Large intestine (tissue), 3 donors: ENCODE measurements at regions not wholly inside any gene's neighbourhood (a gene's known extent, or its start where the extent isn't known, plus 50 kb on each side); places are given as distances from the start of the nearest gene placed in this dataset.
A peak's percentile ranks its signal among the peaks of the same experiment; 100 is the strongest.

Source experiments
- DNase-seq, 2 donors: peaks; one replicate each; pipeline versions ENCODE4 v3.0.0 to v3.0.0-alpha.2; 2013
- H3K27ac ChIP-seq: one replicate; pipeline ENCODE4 v1.5.1; 2013; ENCODE audit warnings: low read length
- H3K27me3 ChIP-seq: 2 replicates; pipeline ENCODE4 v1.6.1; 2013; ENCODE audit warnings: low read length; ENCODE audit not compliant: control insufficient read depth, insufficient read depth
- H3K36me3 ChIP-seq: 2 replicates; pipeline ENCODE4 v1.6.1; 2013; ENCODE audit warnings: low read length; ENCODE audit not compliant: control insufficient read depth, insufficient read depth
- H3K4me1 ChIP-seq: one replicate; pipeline ENCODE4 v1.6.1; 2013; ENCODE audit warnings: low read length; ENCODE audit not compliant: control insufficient read depth, insufficient read depth
- H3K4me3 ChIP-seq: one replicate; pipeline ENCODE4 v1.5.1; 2013; ENCODE audit warnings: low read length
- H3K9me3 ChIP-seq: one replicate; pipeline ENCODE4 v1.6.1; 2013; ENCODE audit warnings: mild to moderate bottlenecking, low read depth, low read length, moderate library complexity; ENCODE audit not compliant: control insufficient read depth
- WGBS: methylation state at CpG from one replicate; pipeline ENCODE4 v1.1.5; 2013; ENCODE audit warnings: low lambda C conversion rate; ENCODE audit not compliant: insufficient coverage; 5-methylcytosine and 5-hydroxymethylcytosine counted together

- Histone ChIP-seq H3K9me3 (no peaks in the 10 kb centered on the region), H3K4me1 (peaks cover 16% of the 10 kb centered on the region), H3K27me3 (no peaks in the 10 kb centered on the region), H3K4me3 (no peak overlapping the region), H3K27ac (peak overlapping the region; percentile 58), H3K36me3 (no peaks in the 10 kb centered on the region)
- DNase-seq: peak in 1 of 2 donors; percentile 67
- WGBS: no CpG with 5 or more reads among the region's 3 CpGs
Observed at GRCh38 chr14:34046799-34047520, 96.1 kb upstream of the EGLN3 start.

DNA sequence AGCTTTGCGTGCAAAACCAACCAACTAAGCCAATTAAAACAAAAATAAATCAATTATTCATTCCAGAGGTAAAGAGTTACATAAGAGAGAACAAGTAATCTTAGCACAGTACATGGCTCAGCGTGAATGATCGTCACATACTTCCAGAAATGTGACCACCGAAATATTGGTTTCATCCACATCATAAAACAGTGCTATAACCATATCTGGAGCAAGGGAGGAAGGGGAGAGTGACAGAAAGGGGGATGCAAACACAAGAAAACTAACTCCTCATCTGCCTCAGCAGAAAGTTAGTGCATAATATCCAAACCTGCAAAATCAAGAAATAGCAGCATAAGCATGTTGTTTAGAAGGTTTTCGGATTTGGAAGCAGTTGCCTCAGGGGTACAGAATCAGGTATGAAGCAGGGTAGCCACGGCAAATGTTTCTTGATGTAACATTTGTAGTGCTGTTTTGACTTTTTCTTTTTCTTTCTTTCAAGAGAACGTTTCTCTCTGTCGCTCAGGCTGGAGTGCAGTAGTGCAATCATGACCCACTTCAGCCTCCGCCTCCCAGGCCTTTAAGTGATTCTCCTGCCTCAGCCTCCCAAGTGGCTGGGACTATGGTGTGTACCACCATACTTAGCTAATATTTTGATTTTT lies 93.9 kb upstream of the EGLN3 start:
- H3K27ac ChIP-seq: no peak overlapping the region
- no CpG with 5 or more reads among the region's 9 CpGs for WGBS
- no peaks in the 10 kb centered on the region for H3K36me3 ChIP-seq
- H3K9me3 ChIP-seq: no peaks in the 10 kb centered on the region
- no peak for DNase-seq
- H3K4me1 ChIP-seq: peaks cover 16% of the 10 kb centered on the region
- no peaks in the 10 kb centered on the region for H3K27me3 ChIP-seq
- H3K4me3 ChIP-seq: no peak overlapping the region

DNA sequence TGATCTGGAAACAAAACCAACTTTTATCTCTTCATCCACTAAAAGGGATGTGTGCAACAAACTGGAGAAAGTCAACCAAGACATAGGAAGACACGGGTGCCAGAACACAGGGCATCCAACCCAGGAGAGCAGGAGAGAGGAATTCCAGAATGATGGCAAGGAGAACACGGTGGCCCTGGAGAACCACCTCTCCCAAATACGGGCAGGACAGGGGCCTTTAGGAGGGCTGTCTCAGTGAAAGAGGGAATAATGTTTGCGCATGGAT lies 93.4 kb upstream of the EGLN3 start:
- Histone ChIP-seq H3K4me3 (no peak overlapping the region), H3K27me3 (no peaks in the 10 kb centered on the region), H3K9me3 (no peaks in the 10 kb centered on the region), H3K4me1 (peaks cover 17% of the 10 kb centered on the region), H3K27ac (no peak overlapping the region), H3K36me3 (no peaks in the 10 kb centered on the region)
- DNase-seq: no peak
- WGBS: 100% methylated on average over 1 of the region's 4 CpGs

DNA sequence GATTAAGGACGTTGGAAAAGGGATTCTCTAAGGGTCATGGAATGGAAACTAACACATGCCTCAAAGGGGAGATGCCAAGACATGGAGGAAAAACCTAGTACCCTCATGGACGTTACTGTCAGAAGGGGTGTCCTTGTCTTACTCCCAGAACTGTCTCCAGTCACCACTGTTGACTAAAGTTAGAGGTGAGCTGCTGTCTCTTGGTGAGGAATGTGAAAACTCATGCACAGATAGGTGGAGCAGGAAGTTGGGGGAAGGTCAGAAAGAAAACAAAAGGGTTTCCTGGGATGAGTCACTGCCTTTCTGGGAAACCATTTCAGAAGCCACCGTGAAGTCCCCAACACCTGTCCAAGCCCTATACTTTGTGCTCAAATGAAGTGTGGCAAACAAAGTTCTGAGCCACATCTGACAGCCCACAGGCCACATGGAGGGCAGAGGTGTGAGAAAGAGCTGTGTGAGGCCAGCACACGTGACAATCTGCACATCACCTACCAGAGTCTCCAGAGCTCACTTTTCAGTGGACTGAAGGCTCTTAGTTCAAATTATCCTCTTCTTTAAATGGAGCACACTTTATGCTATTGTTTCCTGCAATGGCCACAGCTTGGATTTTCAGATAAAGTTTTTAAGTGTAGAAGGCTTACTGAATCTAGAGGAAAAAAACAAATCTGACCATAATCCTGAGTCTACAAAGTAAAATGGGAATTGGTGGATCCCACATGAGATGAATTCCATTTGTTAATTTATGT lies 92.9 kb upstream of the EGLN3 start:
- peak; percentile 47 to 78 for DNase-seq
- no peak overlapping the region for H3K4me3 ChIP-seq
- WGBS: no CpG with 5 or more reads among the region's 4 CpGs
- peaks cover 22% of the 10 kb centered on the region for H3K4me1 ChIP-seq
- H3K27me3 ChIP-seq: no peaks in the 10 kb centered on the region
- H3K9me3 ChIP-seq: no peaks in the 10 kb centered on the region
- H3K27ac ChIP-seq: no peak overlapping the region
- H3K36me3 ChIP-seq: no peaks in the 10 kb centered on the region

DNA sequence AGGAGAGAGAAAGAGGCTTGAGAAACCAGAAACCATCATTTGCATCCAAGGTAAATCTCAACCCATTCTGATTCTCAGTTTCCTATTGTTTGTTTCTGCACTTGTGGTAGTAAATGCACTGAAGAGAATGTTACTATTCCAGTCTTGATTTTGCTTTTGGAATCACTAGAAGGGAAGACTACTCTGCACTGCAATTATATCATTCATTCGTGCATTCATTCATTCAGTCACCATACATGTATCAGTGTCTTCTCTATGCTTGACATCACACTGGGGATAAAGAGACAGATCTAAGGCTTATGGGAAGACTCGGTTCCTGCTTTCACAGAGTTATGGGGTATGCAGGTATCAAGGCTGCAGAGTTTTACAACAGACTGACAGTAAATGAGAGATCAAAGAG lies 90.3 kb upstream of the EGLN3 start:
- Histone ChIP-seq H3K27ac (no peak overlapping the region), H3K4me1 (peaks cover 19% of the 10 kb centered on the region), H3K4me3 (no peak overlapping the region), H3K27me3 (no peaks in the 10 kb centered on the region), H3K9me3 (no peaks in the 10 kb centered on the region), H3K36me3 (no peaks in the 10 kb centered on the region)
- WGBS: no CpG with 5 or more reads among the region's 2 CpGs
- DNase-seq: no peak

GRCh38 chr14:34040766-34041165 lies 89.9 kb upstream of the EGLN3 start:
- DNase-seq: no peak
- no peak overlapping the region for H3K27ac ChIP-seq
- H3K4me3 ChIP-seq: no peak overlapping the region
- H3K36me3 ChIP-seq: no peaks in the 10 kb centered on the region
- peaks cover 16% of the 10 kb centered on the region for H3K4me1 ChIP-seq
- H3K27me3 ChIP-seq: no peaks in the 10 kb centered on the region
- H3K9me3 ChIP-seq: no peaks in the 10 kb centered on the region

DNA sequence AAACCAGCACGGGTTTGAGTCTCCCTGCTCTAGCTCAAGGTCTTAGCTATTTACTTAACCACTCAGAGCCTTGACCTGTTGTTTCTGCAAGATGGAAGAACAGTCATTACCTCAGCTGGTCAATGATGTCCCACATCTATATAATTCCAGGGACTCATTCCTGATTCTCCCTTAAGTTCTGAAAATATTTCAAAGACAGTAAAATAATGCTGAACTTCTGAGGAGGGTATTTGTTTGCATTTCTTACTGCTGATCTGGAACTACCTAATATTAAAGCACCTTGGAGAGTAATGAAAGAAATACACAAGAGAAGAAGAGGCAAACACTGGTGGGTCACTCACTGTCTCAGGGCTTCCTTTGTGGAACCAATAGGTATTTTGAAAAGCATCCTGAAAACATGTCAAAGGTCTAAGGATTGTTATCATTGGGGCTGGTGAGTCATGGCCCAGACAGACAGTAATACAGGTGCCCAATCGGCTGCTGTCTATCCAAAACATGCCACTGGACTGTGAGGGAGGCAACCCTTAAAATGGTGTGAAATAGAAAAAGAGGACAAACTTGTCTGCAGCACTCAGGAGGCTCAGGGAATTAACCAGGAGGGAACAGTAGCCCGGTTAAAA lies 88.7 kb upstream of the EGLN3 start:
- WGBS: 75% methylated on average over 2 of the region's 3 CpGs
- Histone ChIP-seq H3K4me1 (peaks cover 16% of the 10 kb centered on the region), H3K27ac (peak overlapping the region; percentile 82), H3K4me3 (no peak overlapping the region), H3K9me3 (no peaks in the 10 kb centered on the region), H3K27me3 (no peaks in the 10 kb centered on the region), H3K36me3 (no peaks in the 10 kb centered on the region)
- peak in 1 of 2 donors; percentile 32 for DNase-seq

DNA sequence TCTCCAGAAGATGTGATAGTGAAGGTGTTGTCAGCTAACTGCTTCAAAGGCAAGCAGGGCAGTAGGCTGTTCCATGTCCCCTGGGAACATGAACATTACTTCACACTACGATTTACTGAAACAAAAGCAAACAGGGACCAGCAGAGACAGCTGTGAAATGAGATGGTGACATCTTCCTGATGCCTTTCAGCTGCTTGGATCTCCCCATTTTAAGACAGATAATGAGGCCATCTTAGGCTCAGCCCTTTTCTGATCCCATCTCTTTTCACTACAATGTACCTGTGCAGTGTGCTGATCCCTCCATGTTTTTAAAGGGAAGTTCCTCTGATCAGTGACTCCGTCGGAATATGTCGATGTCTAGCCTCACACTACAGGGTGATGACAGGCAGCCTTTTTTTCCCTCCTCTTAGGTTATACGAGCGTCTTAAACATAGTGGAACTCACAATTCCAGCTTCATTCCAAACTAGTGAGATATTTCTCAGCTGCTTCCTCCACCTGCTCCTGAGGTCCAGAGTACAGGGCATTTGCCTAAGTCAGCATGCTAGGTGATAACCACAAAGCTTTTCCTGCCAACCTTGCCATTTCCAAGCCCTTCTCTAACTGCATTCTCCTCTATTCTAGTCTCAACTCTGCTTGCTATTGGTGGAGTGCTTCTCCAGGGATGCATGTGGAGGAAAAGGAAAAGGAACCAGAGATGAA lies 87.6 kb upstream of the EGLN3 start:
- no peak overlapping the region for H3K4me3 ChIP-seq
- H3K36me3 ChIP-seq: no peaks in the 10 kb centered on the region
- DNase-seq: peak; percentile 90 to 94
- WGBS: no CpG with 5 or more reads among the region's 6 CpGs
- H3K9me3 ChIP-seq: no peaks in the 10 kb centered on the region
- H3K27me3 ChIP-seq: no peaks in the 10 kb centered on the region
- H3K27ac ChIP-seq: peak overlapping the region; percentile 82
- peaks cover 16% of the 10 kb centered on the region for H3K4me1 ChIP-seq

DNA sequence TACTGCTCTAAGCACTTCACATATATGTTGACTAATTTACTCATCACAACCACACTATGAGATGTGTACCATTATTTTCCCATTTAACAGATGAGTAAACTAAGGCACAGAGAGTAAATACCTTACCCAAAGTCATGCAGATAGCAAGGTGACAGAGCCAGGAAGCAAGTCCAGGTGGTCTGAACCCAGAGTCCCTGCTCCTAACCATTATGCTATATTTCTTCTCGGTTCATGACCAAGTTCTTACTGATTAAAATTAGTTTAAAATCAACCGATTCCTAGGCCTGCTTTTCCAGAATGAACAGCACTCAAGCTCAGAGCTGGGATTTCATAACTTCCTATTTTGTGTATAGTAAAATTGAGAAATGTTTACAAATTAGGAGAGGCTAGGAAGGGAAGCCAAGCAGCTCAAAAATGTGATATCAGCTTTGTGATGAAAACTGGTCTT lies 85.5 kb upstream of the EGLN3 start:
- peaks cover 16% of the 10 kb centered on the region for H3K4me1 ChIP-seq
- H3K27ac ChIP-seq: no peak overlapping the region
- 100% methylated on average over 1 of the region's 2 CpGs for WGBS
- H3K9me3 ChIP-seq: no peaks in the 10 kb centered on the region
- H3K4me3 ChIP-seq: no peak overlapping the region
- no peaks in the 10 kb centered on the region for H3K36me3 ChIP-seq
- no peak for DNase-seq
- H3K27me3 ChIP-seq: no peaks in the 10 kb centered on the region

DNA sequence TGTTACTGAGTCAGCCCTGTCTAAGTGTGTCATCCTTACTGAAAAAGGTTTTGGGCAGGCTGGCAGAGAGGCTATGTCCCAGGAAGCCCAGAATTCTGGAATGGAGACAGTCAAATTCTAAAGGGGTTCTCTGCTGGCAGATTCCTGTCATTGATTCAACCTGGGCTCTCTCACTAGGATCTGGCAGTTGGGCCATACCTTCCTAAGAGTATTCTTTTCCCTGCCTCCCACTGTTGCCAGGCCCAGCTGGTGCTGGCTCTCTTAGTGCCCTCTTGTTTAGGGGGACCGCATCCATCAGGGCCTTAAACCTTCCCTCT lies 85.0 kb upstream of the EGLN3 start:
- no peak for DNase-seq
- Histone ChIP-seq H3K4me3 (no peak overlapping the region), H3K27ac (no peak overlapping the region), H3K27me3 (no peaks in the 10 kb centered on the region), H3K4me1 (peaks cover 16% of the 10 kb centered on the region), H3K36me3 (no peaks in the 10 kb centered on the region), H3K9me3 (no peaks in the 10 kb centered on the region)
- WGBS: no CpG with 5 or more reads among the region's 1 CpG
